ENCODE measurements at regions not wholly inside any gene's neighbourhood (a gene's known extent, or its start where the extent isn't known, plus 50 kb on each side); places are given as distances from the start of the nearest gene placed in this dataset.
"Not testable (repeated sequence)": the region's sequence is repeated elsewhere in the genome, so short reads cannot be mapped to it uniquely, and the experiment has no call there.

DNA sequence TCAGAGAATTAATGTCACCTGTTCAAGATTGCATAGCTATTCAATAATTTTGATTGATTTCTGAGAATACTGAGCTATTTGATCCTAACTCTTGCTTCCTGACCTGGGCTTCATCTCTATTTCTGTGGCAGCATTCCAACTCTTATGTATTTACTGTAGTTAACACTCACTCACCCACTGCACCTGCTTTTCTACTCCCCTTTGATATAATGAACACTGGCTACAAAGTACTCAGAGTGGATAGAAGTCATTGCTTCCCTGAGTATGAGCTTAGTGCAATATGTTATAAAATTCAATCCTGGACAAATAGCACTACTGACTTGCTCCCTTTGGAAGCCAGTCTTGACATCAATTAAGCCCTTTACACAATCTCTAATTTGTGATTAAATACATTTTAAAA is 117.2 kb downstream of the APIP start:
- TF ChIP-seq, protein P1, sequence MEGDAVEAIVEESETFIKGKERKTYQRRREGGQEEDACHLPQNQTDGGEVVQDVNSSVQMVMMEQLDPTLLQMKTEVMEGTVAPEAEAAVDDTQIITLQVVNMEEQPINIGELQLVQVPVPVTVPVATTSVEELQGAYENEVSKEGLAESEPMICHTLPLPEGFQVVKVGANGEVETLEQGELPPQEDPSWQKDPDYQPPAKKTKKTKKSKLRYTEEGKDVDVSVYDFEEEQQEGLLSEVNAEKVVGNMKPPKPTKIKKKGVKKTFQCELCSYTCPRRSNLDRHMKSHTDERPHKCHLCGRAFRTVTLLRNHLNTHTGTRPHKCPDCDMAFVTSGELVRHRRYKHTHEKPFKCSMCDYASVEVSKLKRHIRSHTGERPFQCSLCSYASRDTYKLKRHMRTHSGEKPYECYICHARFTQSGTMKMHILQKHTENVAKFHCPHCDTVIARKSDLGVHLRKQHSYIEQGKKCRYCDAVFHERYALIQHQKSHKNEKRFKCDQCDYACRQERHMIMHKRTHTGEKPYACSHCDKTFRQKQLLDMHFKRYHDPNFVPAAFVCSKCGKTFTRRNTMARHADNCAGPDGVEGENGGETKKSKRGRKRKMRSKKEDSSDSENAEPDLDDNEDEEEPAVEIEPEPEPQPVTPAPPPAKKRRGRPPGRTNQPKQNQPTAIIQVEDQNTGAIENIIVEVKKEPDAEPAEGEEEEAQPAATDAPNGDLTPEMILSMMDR (conservative IDR thresholded peaks at IDR 0.05; ENCODE audit: low read depth) = no peak
- no peak for DNase-seq (ENCODE audit: low spot score)
- ChIA-PET CTCF (interaction anchor here (0.6 kb wide), 1 partner anchor 286 kb away, joined by 3 read pairs; no protein-coding TSS in a partner anchor), POLR2A (ENCODE audit: low non-redundant PET) (no interaction called here)
- H3K27ac ChIP-seq = no peak overlapping the region

DNA sequence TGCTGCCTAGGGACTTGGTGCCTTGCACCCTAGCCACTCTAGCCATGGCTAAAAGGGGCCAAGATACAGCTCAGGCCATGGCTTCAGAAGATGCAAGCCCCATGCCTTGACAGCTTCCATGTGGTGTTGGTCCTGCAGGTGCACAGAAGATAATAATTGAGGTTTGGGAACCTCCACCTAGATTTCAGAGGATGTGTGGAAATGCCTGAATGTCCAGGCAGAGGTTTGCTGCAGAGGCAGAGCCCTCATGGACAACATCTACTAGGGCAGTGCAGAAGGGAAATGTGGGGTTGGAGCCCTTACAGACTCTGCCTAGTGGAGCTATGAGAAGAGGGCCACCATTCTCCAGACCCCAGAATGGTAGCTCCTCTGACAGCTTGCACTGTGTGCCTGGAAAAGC is 118.7 kb downstream of the APIP start:
- DNase-seq (ENCODE audit: low spot score); H3K27ac ChIP-seq; POLR2A ChIA-PET (ENCODE audit: low non-redundant PET); CTCF ChIA-PET: not testable (repeated sequence)

DNA sequence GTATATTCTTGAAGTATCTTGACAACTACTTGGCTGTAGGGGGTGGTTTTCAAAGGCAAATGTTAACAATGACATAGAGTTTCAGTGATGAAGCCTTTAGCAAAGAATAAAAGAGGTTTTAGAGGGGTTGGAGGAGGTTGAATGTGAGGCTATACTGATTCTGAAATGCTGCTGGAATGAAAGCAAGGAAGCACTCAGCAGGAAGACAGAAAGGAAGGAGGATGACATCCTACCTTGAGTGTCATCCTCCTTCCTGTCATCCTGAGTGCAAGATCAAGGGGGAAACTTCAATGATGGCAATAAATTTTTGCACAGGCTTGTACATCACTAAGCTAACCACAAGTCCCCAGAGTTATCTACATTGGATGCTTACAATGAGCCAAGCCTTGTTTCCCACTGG is 120.5 kb downstream of the APIP start:
- POLR2A ChIA-PET (ENCODE audit: low non-redundant PET) = no interaction called here
- no peak for DNase-seq (ENCODE audit: low spot score)
- TF ChIP-seq, protein P1 (conservative IDR thresholded peaks at IDR 0.05; ENCODE audit: low read depth) = no peak
- CTCF ChIA-PET = no interaction called here
- H3K27ac ChIP-seq = no peak overlapping the region

DNA sequence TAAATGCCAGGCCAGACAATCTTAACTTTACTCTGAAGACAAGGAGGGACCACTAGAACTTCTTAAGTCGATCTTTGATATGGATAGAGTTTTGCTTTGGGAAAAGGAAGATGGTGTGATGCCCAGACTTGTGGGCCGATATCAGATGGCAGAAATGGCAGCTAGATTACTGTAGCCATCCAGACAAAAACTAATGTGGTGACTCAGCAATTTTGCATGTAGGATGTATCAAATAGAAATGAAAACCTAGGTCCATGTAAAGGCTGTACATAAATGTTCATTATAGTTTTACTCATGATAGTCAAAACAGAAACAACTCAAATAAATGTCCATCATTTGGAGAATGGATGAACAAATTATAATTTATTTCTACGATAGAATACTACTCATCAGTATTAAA is 121.5 kb downstream of the APIP start:
- no peak overlapping the region for H3K27ac ChIP-seq
- CTCF ChIA-PET = no interaction called here
- POLR2A ChIA-PET (ENCODE audit: low non-redundant PET) = no interaction called here
- TF ChIP-seq, protein P1 (conservative IDR thresholded peaks at IDR 0.05; ENCODE audit: low read depth) = no peak
- no peak for DNase-seq (ENCODE audit: low spot score)

DNA sequence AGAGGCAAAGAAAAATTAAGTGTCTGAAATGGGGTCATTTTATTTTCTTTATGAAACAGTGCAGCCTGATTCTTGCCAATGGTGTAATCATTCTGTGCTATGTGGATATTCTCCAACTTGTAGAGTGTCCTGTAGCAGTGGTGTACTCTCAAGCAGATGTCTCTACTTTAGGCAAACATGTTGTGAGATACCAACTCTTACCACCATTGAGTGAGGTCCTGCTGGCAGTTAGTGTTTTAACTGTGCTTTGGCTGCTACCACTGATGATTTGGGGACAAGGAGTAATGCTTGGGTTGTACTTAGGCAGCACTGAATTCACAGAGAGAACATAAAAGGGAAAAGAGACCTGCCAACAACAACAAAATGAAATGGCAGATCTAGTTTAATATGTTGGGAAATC is 122.5 kb downstream of the APIP start:
- DNase-seq (ENCODE audit: low spot score) = no peak
- TF ChIP-seq, protein P1 (conservative IDR thresholded peaks at IDR 0.05; ENCODE audit: low read depth) = no peak
- CTCF ChIA-PET = no interaction called here
- no peak overlapping the region for H3K27ac ChIP-seq
- POLR2A ChIA-PET (ENCODE audit: low non-redundant PET) = no interaction called here

DNA sequence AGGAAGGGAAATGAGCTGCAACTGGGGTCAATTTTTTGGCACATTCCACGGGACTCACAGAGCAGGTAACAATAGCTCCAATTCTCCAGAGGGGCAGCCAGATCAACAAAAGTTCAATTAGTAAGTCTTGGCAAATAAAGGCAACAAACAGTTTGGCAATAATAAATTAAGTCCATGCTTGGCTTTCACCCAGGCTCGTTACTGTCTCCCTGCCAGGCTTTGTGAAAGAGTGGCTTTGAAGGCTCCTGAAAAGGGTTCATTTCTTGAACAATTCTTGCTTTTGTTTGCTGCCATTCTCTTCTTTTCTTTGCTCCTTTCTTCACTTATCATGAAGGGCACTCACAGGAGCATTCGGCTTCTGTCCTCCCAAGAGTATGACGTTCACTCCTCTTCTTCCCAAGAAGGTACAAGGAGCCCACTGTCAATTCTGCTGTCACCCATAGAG is 123.3 kb downstream of the APIP start:
- ChIA-PET POLR2A (ENCODE audit: low non-redundant PET) (no interaction called here), CTCF (no interaction called here)
- TF ChIP-seq, protein P1 (conservative IDR thresholded peaks at IDR 0.05; ENCODE audit: low read depth) = no peak
- no peak overlapping the region for H3K27ac ChIP-seq
- no peak for DNase-seq (ENCODE audit: low spot score)

DNA sequence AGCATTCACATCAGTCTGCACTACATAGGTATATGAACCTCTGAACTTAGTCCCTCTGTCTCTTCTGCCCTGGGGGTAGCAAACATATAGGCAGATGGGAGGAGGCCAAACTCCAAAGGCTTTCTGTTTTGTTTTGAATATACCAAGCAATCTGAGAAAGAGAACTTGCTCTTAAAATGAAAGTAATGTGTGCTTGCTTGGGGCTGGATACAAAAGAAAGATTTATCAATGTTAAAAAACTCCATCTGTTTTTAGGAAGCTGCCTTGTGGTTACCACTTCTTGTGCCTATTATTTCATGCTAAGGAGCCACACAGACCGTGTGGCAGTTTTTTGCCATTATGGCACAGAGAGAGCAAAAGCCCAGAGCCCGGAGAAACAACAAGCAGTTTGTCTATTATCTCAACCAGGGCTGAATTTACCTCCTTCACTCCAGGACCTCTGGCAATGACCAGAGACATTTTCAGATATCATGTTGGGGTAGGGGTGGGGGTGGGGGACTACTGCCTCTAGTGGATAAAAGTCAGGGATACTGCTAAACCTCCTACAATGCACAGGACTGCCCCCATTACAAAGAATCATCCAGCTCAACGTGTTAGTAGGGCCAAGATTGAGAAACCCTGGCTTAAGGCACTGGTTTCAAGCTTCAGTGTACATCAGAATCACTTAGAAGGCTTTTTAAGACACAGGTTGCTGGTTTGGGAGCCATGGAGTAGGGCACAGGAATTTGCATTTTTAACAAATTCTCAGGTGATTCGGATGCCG is 124.2 kb downstream of the APIP start:
- CTCF ChIA-PET = no interaction called here
- no peak overlapping the region for H3K27ac ChIP-seq
- TF ChIP-seq, protein P1 (conservative IDR thresholded peaks at IDR 0.05; ENCODE audit: low read depth) = no peak
- POLR2A ChIA-PET (ENCODE audit: low non-redundant PET) = no interaction called here
- no peak for DNase-seq (ENCODE audit: low spot score)

Data from RWPE1 (cell line).